H1 (cell line): ENCODE measurements at regions not wholly inside any gene's neighbourhood (a gene's known extent, or its start where the extent isn't known, plus 50 kb on each side); places are given as distances from the start of the nearest gene placed in this dataset.

Source experiments
- CTCF ChIA-PET: fragments of 300-600 bp; sonication (Branson Sonifier 250); formaldehyde crosslinking; loops from one replicate; lab custom pipeline; 2021; ENCODE audit not compliant: partially characterized antibody; lab: Charles Lee
- POLR2A ChIA-PET: fragments of 300-600 bp; sonication (Branson Sonifier 250); formaldehyde crosslinking; loops from one replicate; lab custom pipeline; 2021; ENCODE audit warnings: inconsistent platforms; ENCODE audit not compliant: partially characterized antibody; lab: Charles Lee
- DNase-seq, 2 experiments: peaks; one replicate each; pipeline versions ENCODE4 v3.0.0 to v3.0.0-alpha.2; 2010 to 2022; ENCODE audit warnings: low spot score in 2 of 2, low read depth in 1 of 2, mixed read lengths in 1 of 2
- FAIRE-seq: peaks from 2 replicates; lab custom pipeline; 2011; peaks lifted over from hg19 to GRCh38; lab: Jason Lieb, UNC
- H2AFZ ChIP-seq: 2 replicates; pipeline ENCODE4 v1.8.1; 2012; ENCODE audit warnings: low read length, inconsistent platforms
- H2AK5ac ChIP-seq: 2 replicates; pipeline ENCODE4 v1.6.1; 2013; ENCODE audit warnings: low read depth, low read length
- H2BK120ac ChIP-seq: replicated peaks from 2 replicates; pipeline ENCODE3; 2013; ENCODE audit warnings: low read depth, low read length, inconsistent platforms
- H2BK12ac ChIP-seq: 2 replicates; pipeline ENCODE4 v1.6.1; 2013; ENCODE audit warnings: low read depth, low read length
- H2BK15ac ChIP-seq: 2 replicates; pipeline ENCODE4 v1.6.1; 2013; ENCODE audit warnings: low read length
- H2BK20ac ChIP-seq: 2 replicates; pipeline ENCODE4 v1.6.1; 2013; ENCODE audit warnings: low read length
- H2BK5ac ChIP-seq: 2 replicates; pipeline ENCODE4 v1.6.1; 2013; ENCODE audit warnings: low read depth, low read length
- H3K14ac ChIP-seq: 2 replicates; pipeline ENCODE4 v1.6.1; 2013; ENCODE audit warnings: inconsistent platforms; ENCODE audit not compliant: insufficient read length
- H3K18ac ChIP-seq: 2 replicates; pipeline ENCODE4 v1.6.1; 2013; ENCODE audit warnings: low read length; ENCODE audit errors: extremely low read depth
- H3K23ac ChIP-seq: 2 replicates; pipeline ENCODE4 v1.6.1; 2013; ENCODE audit warnings: inconsistent platforms; ENCODE audit not compliant: insufficient read length
- H3K23me2 ChIP-seq: 2 replicates; pipeline ENCODE4 v1.6.1; 2013; ENCODE audit warnings: low read depth, low read length
- H3K27ac ChIP-seq: 2 replicates; pipeline ENCODE4 v1.6.1; 2011; ENCODE audit warnings: low read depth, low read length, inconsistent platforms
- H3K27me3 ChIP-seq, 4 experiments: replicated peaks in 1 of 4; 1 replicate in 1 of 4; 2 replicates in 3 of 4; pipeline versions ENCODE4 v1.6.1 to v1.8.1; 2011 to 2013; ENCODE audit warnings: low read length in 3 of 4, mild to moderate bottlenecking in 3 of 4, inconsistent platforms in 2 of 4, mixed read lengths in 2 of 4, moderate library complexity in 1 of 4; ENCODE audit not compliant: control insufficient read depth in 3 of 4, insufficient read depth in 3 of 4; ENCODE audit errors: extremely low read depth in 1 of 4
- H3K36me3 ChIP-seq, 4 experiments: 2 replicates each; pipeline versions ENCODE4 v1.6.1 to v1.8.1; 2011 to 2013; ENCODE audit warnings: mild to moderate bottlenecking in 4 of 4, low read length in 3 of 4, moderate library complexity in 2 of 4, control low read depth in 1 of 4, inconsistent platforms in 1 of 4; ENCODE audit not compliant: insufficient read depth in 4 of 4, control insufficient read depth in 2 of 4
- H3K4ac ChIP-seq: replicated peaks from 2 replicates; pipeline ENCODE3; 2013; ENCODE audit warnings: low read length, low read depth, mixed read lengths, inconsistent platforms; ENCODE audit not compliant: insufficient read length
- H3K4me1 ChIP-seq, 4 experiments: replicated peaks in 1 of 4; 1 replicate in 1 of 4; 2 replicates in 3 of 4; pipeline versions ENCODE4 v1.6.1 to v1.8.1; 2011 to 2013; ENCODE audit warnings: low read length in 3 of 4, inconsistent platforms in 2 of 4, mixed read lengths in 1 of 4; ENCODE audit not compliant: insufficient read depth in 4 of 4, control insufficient read depth in 3 of 4
- H3K4me2 ChIP-seq, 2 experiments: 2 replicates each; pipeline versions ENCODE4 v1.6.1 to v1.8.1; 2011 to 2013; ENCODE audit warnings: low read depth in 2 of 2, low read length in 2 of 2, control low read depth in 1 of 2, inconsistent platforms in 1 of 2, mild to moderate bottlenecking in 1 of 2; ENCODE audit not compliant: insufficient read depth in 1 of 2
- H3K4me3 ChIP-seq, 4 experiments: fragments of 200-600, 300-600 bp in 1 of 4; sonication (generic), shearing (Covaris generic), sonication (Bioruptor Twin) in 1 of 4; 2 replicates each; pipeline versions ENCODE4 v1.5.1 to v1.8.1; 2011 to 2016; ENCODE audit warnings: low read length in 4 of 4, low read depth in 3 of 4, control low read depth in 2 of 4, inconsistent platforms in 2 of 4, mild to moderate bottlenecking in 2 of 4, mixed read lengths in 1 of 4, moderate library complexity in 1 of 4; ENCODE audit not compliant: insufficient read depth in 2 of 4; ENCODE audit errors: extremely low read depth in 1 of 4
- H3K56ac ChIP-seq: replicated peaks from 2 replicates; pipeline ENCODE3; 2013; ENCODE audit warnings: low read depth, mild to moderate bottlenecking, mixed read lengths, low read length, inconsistent platforms; ENCODE audit not compliant: insufficient read length
- H3K79me1 ChIP-seq: 2 replicates; pipeline ENCODE4 v1.6.1; 2013; ENCODE audit warnings: low read depth, low read length, control low read depth
- H3K79me2 ChIP-seq, 2 experiments: 2 replicates each; pipeline versions ENCODE4 v1.6.1 to v1.8.1; 2012 to 2013; ENCODE audit warnings: low read length in 2 of 2, mild to moderate bottlenecking in 2 of 2, inconsistent platforms in 1 of 2; ENCODE audit not compliant: insufficient read depth in 2 of 2, control insufficient read depth in 1 of 2
- H3K9ac ChIP-seq, 4 experiments: replicated peaks in 1 of 4; 1 replicate in 1 of 4; 2 replicates in 3 of 4; pipeline versions ENCODE4 v1.6.1 to v1.8.1; 2011 to 2013; ENCODE audit warnings: low read depth in 3 of 4, low read length in 3 of 4, control low read depth in 2 of 4, mild to moderate bottlenecking in 2 of 4, moderate library complexity in 2 of 4, inconsistent platforms in 1 of 4; ENCODE audit errors: extremely low read depth in 1 of 4
- H3K9me3 ChIP-seq, 2 experiments: 2 replicates each; pipeline versions ENCODE4 v1.6.1 to v1.8.1; 2012 to 2013; ENCODE audit warnings: mild to moderate bottlenecking in 2 of 2, moderate library complexity in 2 of 2, control low read depth in 1 of 2, inconsistent platforms in 1 of 2, low read depth in 1 of 2, low read length in 1 of 2, mixed read lengths in 1 of 2; ENCODE audit not compliant: insufficient read depth in 2 of 2
- H4K20me1 ChIP-seq, 2 experiments: replicated peaks in 1 of 2; 2 replicates each; pipeline versions ENCODE3 to v1.8.1; 2011 to 2013; ENCODE audit warnings: inconsistent platforms in 2 of 2, low read length in 2 of 2, mild to moderate bottlenecking in 1 of 2; ENCODE audit not compliant: insufficient read depth in 2 of 2, control insufficient read depth in 1 of 2
- H4K5ac ChIP-seq: 2 replicates; pipeline ENCODE4 v1.6.1; 2013; ENCODE audit warnings: low read length, low read depth, mixed read lengths, inconsistent platforms; ENCODE audit not compliant: insufficient read length
- H4K8ac ChIP-seq: 2 replicates; pipeline ENCODE4 v1.8.0; 2013; ENCODE audit warnings: mild to moderate bottlenecking, moderate library complexity, low read length, inconsistent platforms; ENCODE audit not compliant: insufficient read depth; ENCODE audit errors: extremely low read depth
- H4K91ac ChIP-seq: replicated peaks from 2 replicates; pipeline ENCODE3; 2013; ENCODE audit warnings: low read length, mixed read lengths, inconsistent platforms; ENCODE audit not compliant: insufficient read length
- BRCA1 ChIP-seq: IDR thresholded peaks from 2 replicates; pipeline ENCODE4 v1.6.1; 2012; ENCODE audit warnings: low read depth, low read length, improper control_type of control experiment
- CBX8 ChIP-seq: fragments of 300-800, 300-1000 bp; sonication (generic); IDR thresholded peaks from 2 replicates; pipeline ENCODE4 v1.7.1; 2016; ENCODE audit warnings: low read depth, low read length, borderline replicate concordance
- CREB1 ChIP-seq: IDR thresholded peaks from 2 replicates; pipeline ENCODE4 v1.6.1; 2012; ENCODE audit warnings: inconsistent platforms
- CTBP2 ChIP-seq: IDR thresholded peaks from 2 replicates; pipeline ENCODE4 v1.7.0; 2011; ENCODE audit warnings: borderline replicate concordance, mild to moderate bottlenecking, moderate library complexity, mixed read lengths, low read length; ENCODE audit not compliant: insufficient read depth, insufficient read length
- FOSL1 ChIP-seq: IDR thresholded peaks from 2 replicates; pipeline ENCODE4 v1.6.1; 2011; ENCODE audit warnings: mild to moderate bottlenecking, low read depth, low read length, moderate library complexity; ENCODE audit not compliant: insufficient read depth
- HDAC2 ChIP-seq, 2 experiments: fragments of 300-600 bp in 1 of 2; sonication (generic) in 1 of 2; IDR thresholded peaks; 2 replicates each; pipeline ENCODE4 v1.6.1; 2011 to 2012; ENCODE audit warnings: low read depth in 2 of 2, low read length in 2 of 2, mild to moderate bottlenecking in 2 of 2, moderate library complexity in 2 of 2, borderline replicate concordance in 1 of 2, inconsistent platforms in 1 of 2
- JUN ChIP-seq: IDR thresholded peaks from 2 replicates; pipeline ENCODE4 v1.6.1; 2011; ENCODE audit warnings: low read depth, mild to moderate bottlenecking, improper control_type of control experiment, low read length
- KDM5A ChIP-seq: fragments of 200-600 bp; IDR thresholded peaks from 2 replicates; pipeline ENCODE4 v1.7.1; 2012; ENCODE audit warnings: mild to moderate bottlenecking, low read length, inconsistent platforms, mixed read lengths
- NANOG ChIP-seq: IDR thresholded peaks from 2 replicates; pipeline ENCODE4 v1.6.1; 2011; ENCODE audit warnings: low read length, low read depth, mild to moderate bottlenecking, inconsistent platforms; ENCODE audit not compliant: insufficient read depth, poor library complexity, severe bottlenecking
- SIX5 ChIP-seq: IDR thresholded peaks from 2 replicates; pipeline ENCODE4 v1.6.1; 2011; ENCODE audit warnings: mild to moderate bottlenecking, low read depth, low read length
- SP4 ChIP-seq: IDR thresholded peaks from 2 replicates; pipeline ENCODE4 v1.6.1; 2012; ENCODE audit warnings: low read length, inconsistent platforms
- WGBS, 2 experiments: shearing (Covaris generic) in 1 of 2; methylation state at CpG; one replicate each; pipeline versions ENCODE4 v1.1.6 to v1.1.7; 2013 to 2015; ENCODE audit warnings: low lambda C conversion rate in 2 of 2, mixed read lengths in 2 of 2, inconsistent platforms in 1 of 2, low coverage in 1 of 2, missing lambda C conversion rate in 1 of 2; ENCODE audit not compliant: insufficient replicate concordance in 2 of 2, insufficient coverage in 1 of 2, insufficient read length in 1 of 2; ENCODE audit errors: extremely low coverage in 1 of 2, missing lambda C conversion rate in 1 of 2; 5-methylcytosine and 5-hydroxymethylcytosine counted together
- TF ChIP-seq, protein P1 (sequence below): IDR thresholded peaks from 2 replicates; pipeline ENCODE4 v1.6.1; 2011; ENCODE audit warnings: low read depth, mild to moderate bottlenecking, low read length; ENCODE audit not compliant: insufficient read depth
- TF ChIP-seq, protein P2 (sequence below): IDR thresholded peaks from 2 replicates; pipeline ENCODE4 v1.6.1; 2011; ENCODE audit warnings: low read length, improper control_type of control experiment

DNA sequence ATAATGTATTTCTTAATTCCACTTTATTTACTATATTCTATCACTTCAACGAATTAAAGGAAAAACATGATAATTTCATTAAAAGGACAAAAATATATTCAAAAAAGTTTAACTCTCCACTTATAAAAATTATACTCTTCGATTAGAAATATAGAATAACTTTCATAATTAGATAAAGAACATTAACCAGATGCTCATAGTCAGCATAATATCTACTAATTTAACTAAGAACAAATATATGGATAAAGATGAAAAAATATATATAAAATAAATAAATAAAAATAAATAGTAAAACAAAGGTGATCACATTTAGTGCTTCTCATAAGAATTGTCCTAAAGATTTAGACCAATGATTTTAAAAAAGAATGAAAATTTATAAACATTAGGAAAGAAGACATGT is 1065.2 kb upstream of the CNTN5 start:
- ChIA-PET POLR2A (no interaction called here), CTCF (no interaction called here)
- Histone ChIP-seq H4K5ac (no peak overlapping the region), H3K23ac (no peak overlapping the region), H2BK5ac (no peak overlapping the region), H2BK20ac (no peak overlapping the region), H3K14ac (no peak overlapping the region), H3K9ac (no peak overlapping the region), H3K4ac (no peak overlapping the region), H3K79me1 (no peaks in the 10 kb centered on the region), H3K79me2 (no peaks in the 10 kb centered on the region), H2BK12ac (no peak overlapping the region), H3K4me3 (no peak overlapping the region), H4K8ac (no peak overlapping the region), H3K23me2 (no peaks in the 10 kb centered on the region), H3K27me3 (no peaks in the 10 kb centered on the region), H3K4me1 (no peaks in the 10 kb centered on the region), H2BK15ac (no peak overlapping the region), H3K4me2 (no peak overlapping the region), H4K20me1 (no peaks in the 10 kb centered on the region), H2BK120ac (no peak overlapping the region), H3K9me3 (0 out of 4 replicates have a peak, but pooled peaks cover 0 to 4% of the 10 kb centered on the region in 2 experiments), H3K56ac (no peak overlapping the region), H3K36me3 (no peaks in the 10 kb centered on the region), H3K27ac (no peak overlapping the region), H2AFZ (no peak overlapping the region), H4K91ac (no peak overlapping the region), H3K18ac (no peak overlapping the region), H2AK5ac (no peak overlapping the region)
- TF ChIP-seq CTBP2: no peak
- no peak for TF ChIP-seq HDAC2 (IDR thresholded peaks at IDR 0.05; ENCODE audit: borderline replicate concordance in 1 of 2, low read depth in 2 of 2, low read length in 2 of 2)
- no peak for TF ChIP-seq BRCA1
- TF ChIP-seq SIX5: no peak
- TF ChIP-seq CREB1: no peak
- TF ChIP-seq NANOG: no peak
- no peak for TF ChIP-seq CBX8
- no peak for TF ChIP-seq KDM5A
- TF ChIP-seq, protein P1, sequence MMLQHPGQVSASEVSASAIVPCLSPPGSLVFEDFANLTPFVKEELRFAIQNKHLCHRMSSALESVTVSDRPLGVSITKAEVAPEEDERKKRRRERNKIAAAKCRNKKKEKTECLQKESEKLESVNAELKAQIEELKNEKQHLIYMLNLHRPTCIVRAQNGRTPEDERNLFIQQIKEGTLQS: no peak
- no peak for TF ChIP-seq FOSL1
- TF ChIP-seq, protein P2, sequence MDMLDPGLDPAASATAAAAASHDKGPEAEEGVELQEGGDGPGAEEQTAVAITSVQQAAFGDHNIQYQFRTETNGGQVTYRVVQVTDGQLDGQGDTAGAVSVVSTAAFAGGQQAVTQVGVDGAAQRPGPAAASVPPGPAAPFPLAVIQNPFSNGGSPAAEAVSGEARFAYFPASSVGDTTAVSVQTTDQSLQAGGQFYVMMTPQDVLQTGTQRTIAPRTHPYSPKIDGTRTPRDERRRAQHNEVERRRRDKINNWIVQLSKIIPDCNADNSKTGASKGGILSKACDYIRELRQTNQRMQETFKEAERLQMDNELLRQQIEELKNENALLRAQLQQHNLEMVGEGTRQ: no peak
- no peak for TF ChIP-seq SP4
- no peak for TF ChIP-seq JUN
- WGBS, 2 experiments: 94 to 100% methylated on average over 1 to 2 of the region's 2 CpGs
- FAIRE-seq: no peak
- DNase-seq: no peak
